VCaP (cell line): ENCODE measurements at regions not wholly inside any gene's neighbourhood (a gene's known extent, or its start where the extent isn't known, plus 50 kb on each side); places are given as distances from the start of the nearest gene placed in this dataset.

Experiments used
- H3K27ac ChIP-seq: fragments of 450-650 bp; 2 replicates; pipeline ENCODE4 v1.5.1; 2017
- CTCF ChIP-seq: fragments of 450-650 bp; conservative IDR thresholded peaks from 2 replicates; pipeline ENCODE4 v1.5.1; 2017; ENCODE audit warnings: mild to moderate bottlenecking, moderate library complexity

- no peak overlapping the region for H3K27ac ChIP-seq
- TF ChIP-seq CTCF: no peak
These were observed 55.3 kb upstream of the ADO start for GRCh38 chr10:62749093-62749683.
